T-helper 2 cell treated with Interferon-gamma antibody and Interleukin-4, amounts not matched to agents 100 ng/mL and 5 ng/mL, for 36 hours (primary cell): ENCODE measurements at regions not wholly inside any gene's neighbourhood (a gene's known extent, or its start where the extent isn't known, plus 50 kb on each side); places are given as distances from the start of the nearest gene placed in this dataset.
"Not testable (repeated sequence)": the region's sequence is repeated elsewhere in the genome, so short reads cannot be mapped to it uniquely, and the experiment has no call there.

Source experiments
- intact Hi-C: fragments of 100-400 bp; cut with micrococcal nuclease; formaldehyde crosslinking; loops from one replicate; pipeline ENCODE4 v1.15.1; 2023

DNA sequence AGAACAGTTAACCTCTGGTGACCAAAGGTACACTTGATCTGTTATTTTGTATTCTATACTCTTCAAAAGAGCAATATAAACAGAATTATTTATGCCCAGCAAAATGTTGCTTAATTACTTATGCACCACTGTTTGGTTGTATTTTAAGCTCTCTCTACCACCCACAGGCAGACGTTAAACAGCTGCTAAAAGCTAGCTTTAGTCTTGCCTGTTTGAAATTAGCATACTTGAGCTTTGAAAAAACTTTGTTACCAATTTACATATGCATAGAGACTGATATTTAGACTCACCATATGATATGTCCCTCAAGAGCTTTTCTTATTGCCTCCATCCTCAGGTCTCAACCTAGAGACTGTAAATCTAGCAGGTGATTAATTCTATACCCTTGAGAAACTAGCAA lies 426.9 kb downstream of the NR4A2 start:
- intact Hi-C loops: no loop called here

DNA sequence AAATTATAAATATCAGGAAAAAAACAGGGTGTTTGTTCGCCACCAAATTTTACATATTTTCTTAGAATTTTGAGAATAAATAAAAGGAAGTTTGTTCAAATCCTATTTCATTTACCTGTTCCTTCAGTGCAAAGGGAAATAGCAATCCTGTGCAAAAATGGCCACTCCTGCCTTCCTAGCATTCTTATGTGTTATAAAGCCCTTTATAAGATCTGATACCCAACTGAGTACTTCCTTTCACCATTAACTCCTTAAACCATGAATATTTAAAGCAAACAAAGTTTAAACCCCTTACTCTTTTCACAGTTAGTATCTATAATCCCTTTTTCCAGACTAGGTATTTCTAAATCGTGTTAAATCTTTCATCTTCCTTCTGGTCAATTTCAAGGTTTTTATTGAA lies 427.8 kb downstream of the NR4A2 start:
- intact Hi-C loops: no loop called here

DNA sequence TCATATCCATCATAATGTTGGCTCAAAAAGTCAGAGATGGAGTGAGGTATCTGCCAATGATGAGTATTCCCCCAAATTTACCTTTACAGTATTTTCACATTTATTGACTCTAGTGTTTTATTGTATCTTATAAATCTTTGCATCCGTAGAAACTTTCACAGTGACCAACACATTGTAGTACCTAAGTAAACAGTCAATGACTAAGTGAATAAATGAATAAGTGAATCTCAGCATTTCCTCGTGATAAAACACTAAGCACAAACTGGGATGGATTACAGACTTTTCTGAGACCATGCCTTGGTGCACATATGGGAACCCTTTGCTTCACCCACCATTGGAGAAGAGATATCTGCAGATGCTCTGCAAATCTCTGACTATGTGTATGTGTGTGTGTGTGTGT lies 429.9 kb downstream of the NR4A2 start:
- intact Hi-C loops: no loop called here

DNA sequence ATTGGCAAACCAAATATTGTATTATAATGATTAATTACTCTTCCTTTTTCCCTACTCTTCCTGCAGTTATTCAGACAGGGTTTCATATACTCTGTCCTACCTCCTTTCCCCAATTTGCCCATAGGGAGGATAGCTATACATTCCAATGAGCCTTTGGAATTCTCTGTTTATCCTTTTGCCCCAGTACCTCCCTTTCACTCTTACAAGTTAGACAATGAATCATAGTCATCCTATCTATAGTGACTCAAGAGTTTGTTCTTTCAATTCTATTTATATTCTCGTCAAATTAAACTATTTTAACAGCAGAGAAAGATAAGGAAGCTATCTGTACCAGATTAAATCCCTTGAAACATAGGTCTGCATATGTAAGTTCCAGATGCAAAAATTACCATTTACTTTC lies 437.5 kb downstream of the NR4A2 start:
- intact Hi-C loops: no loop called here

DNA sequence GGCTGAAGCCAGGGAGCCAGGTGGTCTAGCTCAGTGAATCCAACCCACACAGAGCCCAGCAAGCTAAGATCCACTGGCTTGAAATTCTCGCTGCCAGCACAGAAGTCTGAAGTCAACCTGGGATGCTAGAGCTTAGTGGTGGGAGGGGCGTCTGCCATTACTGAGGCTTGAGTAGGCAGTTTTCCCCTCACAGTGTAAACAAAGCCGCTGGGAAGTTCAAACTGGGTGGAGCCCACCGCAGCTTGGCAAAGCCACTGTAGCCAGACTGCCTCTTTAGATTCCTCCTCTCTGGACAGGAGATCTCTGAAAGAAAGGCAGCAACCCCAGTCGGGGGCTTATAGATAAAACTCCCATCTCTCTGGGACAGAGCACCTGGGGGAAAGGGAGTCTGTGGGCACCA lies 452.1 kb downstream of the NR4A2 start:
- intact Hi-C loops: not testable (repeated sequence)

DNA sequence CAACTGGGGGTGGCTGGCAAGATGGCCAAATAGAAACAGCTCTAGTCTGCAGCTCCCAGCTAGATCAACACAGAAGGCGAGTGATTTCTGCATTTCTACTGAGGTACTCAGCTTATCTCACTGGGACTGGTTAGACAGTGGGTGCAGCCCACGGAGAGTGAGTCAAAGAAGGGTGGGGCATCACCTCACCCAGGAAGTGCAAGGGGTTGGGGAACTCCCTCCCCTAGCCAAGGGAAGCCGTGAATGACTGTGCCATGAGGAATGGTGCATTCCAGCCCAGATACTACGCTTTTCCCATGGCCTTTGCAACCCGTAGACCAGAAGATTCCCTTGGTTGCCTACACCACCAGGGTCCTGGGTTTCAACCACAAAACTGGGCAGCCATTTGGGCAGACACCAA lies 452.6 kb downstream of the NR4A2 start:
- intact Hi-C loops: not testable (repeated sequence)

DNA sequence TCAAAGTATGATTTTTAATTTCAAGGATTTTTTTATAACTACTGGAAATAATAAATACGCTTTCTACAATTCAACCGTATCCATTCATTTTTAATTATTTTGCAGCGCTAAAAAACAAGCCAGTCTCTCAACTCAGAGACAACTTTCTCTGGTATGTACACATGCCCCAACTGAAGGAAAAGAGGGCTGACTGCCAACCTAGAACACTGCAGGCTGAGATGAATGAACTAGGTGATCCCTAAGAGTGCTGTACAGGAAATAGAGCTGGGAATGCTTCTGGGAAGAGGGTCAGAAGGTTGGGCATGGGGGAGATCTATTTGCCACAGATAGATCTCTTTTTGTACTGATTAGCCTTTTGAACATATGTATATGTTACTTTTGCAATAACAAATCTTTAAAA lies 460.1 kb downstream of the NR4A2 start:
- intact Hi-C loops: no loop called here

DNA sequence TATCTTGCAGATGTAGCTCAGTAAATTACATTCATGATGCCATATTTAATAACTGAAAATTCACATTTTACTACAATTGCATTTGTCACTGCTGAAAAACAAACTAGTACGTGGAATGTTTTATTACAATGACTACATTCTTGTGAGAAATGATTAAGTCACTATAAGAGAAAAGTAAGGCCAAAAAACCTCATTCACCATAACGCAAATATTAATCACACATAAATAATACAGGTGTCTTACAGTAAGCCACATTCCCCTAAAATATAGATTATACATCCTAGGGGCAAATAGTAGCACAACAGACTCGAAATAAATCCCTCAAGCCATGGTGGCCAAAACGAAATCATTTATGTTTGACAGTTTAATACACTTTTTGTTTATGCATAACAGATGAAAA lies 460.6 kb downstream of the NR4A2 start:
- intact Hi-C loops: no loop called here

DNA sequence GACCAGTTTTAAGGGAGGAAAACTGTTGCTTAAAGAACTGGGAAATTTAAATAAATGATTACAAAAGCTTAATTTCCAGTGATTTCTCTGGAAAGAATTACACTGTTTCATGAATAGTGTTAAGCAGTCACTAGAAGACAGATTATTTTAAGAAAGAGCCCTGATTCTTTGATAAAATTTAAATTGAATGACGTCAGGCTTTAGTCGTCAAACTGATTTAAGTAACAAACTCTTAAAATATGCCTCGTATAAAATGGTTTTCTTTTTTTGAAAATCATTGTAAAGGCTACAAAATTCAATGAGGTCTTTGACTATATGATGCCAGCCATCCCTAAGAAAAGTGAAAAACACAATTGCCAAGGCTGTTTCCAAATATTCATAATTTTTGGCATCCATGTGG lies 465.0 kb downstream of the NR4A2 start:
- intact Hi-C loops: no loop called here

DNA sequence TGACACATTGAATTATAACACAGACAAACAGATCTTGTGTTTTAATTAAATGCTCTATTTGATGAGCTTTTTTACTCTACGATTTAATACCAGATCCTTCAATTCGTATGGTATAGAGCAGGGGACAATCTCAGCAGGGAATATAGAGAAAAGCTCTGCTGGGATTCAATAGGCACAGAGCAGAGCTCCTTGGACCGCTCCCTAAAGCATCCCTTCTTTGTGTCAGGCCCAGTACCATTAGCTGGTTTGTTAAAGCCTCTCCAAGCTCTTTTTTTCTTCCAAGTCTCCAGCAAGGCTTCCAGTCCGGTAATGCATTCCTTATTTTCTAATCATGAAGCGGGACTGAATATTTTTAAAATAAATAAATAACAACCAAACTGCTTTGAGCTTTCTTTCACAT lies 466.0 kb downstream of the NR4A2 start:
- intact Hi-C loops: no loop called here

DNA sequence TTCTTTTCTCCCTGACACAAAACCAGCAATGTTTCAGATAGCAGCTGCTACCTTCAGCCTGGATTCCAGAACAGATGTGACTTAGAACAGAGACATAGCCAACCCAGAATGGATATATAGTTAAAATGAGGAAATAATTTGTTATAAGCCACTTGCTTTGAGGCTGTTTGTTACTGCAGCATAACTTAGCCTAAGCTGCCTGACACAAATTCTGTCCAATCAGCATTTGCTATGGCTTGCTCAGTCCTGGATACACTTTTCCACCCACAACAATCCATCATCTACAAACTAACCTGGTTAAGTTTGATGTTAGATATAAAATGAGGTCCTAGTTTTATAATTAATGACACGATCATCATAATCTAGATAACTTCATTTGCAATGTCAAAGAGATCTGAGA lies 480.4 kb downstream of the NR4A2 start:
- intact Hi-C loops: no loop called here

DNA sequence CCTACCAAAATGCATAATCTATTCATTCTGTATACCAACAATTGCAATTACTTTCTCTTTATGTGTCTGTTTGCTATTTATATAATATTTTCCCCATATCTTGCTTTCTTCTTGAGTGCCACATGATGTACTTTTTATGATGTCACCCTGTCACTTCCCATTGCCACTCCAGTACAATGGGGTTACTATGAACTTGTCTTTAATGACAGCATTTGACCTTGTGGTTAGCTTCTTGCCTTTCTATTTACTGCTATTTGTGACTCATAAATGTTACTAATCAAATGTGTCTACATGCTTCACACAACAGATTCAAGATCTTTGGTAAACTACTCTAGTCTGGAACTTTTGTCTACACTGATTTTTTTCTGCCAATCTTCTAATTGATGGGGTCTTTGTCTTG lies 486.3 kb downstream of the NR4A2 start:
- intact Hi-C loops: no loop called here

DNA sequence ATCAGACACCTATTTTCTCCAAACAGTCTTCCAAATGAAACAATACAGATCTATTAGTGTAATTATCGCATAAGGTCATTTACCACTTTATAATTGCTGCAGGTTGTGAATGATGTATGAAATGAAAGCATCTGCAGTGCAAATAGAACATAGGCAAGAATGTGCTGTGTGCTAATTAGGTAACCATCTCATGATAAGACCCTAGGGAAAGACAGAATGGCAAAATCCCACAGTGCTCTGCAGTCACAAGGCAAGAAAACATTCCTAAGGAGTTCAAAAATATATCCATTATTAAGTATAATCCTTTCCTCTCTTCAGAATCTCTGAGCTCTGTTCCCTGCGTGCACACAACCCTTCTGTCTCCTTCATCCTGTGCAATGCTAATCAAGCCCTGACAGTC lies 488.1 kb downstream of the NR4A2 start:
- intact Hi-C loops: no loop called here

DNA sequence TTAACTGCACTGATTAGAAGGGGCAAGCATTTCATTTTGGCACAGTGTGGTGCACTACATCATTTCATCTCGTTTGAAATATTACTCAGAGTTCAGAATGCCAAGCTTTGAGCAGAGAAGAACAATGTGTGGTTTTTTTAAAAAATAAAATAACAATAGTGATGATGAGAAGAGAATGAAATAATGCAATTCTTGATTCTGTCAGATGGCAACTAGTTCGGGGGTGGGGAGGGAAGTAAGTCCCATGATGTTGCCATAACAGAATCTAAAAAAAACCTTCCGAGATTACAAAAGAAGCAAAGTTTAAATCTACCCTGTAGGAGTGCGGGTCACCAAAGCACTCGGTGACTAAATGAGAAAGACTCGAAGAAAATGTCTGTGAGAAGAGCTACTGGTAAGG lies 490.4 kb downstream of the NR4A2 start:
- intact Hi-C loops: no loop called here

DNA sequence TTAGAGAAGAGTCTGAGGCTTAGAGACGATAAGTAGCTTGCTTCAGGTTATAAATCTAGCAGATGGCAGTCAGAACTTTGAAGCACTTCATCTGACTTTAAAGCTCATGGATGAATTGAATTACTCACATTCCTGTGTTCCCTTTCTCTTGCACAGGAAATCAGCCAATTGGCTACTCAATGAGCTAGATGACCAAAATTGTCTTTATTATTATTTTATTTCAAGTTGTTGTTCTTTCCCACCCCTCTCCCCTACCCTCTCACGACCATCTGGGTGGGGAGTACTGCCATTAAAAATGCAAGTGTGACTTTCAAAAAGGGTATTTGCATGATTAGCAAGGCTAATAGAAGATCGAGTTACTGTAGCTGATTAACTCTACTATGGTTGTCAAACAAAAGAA lies 491.1 kb downstream of the NR4A2 start:
- intact Hi-C loops: no loop called here

DNA sequence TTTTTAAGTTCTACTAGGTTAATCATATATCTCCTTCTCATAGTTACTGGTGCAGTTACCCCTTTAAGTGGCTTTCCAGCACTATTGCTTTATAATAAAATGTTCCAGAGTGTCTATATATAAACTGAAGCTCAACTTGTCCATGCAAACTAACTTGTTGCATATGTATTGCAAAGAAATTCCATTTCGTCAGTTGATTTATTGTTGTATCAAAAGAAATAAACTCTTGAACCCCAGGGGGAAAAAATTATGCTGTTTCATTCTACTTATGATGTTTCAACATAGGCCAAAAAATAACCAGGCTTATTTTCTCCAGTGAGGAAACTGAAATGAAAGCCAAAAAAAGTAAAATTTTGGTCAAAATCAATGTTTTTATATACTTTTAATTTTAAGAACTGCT lies 491.9 kb downstream of the NR4A2 start:
- intact Hi-C loops: no loop called here

DNA sequence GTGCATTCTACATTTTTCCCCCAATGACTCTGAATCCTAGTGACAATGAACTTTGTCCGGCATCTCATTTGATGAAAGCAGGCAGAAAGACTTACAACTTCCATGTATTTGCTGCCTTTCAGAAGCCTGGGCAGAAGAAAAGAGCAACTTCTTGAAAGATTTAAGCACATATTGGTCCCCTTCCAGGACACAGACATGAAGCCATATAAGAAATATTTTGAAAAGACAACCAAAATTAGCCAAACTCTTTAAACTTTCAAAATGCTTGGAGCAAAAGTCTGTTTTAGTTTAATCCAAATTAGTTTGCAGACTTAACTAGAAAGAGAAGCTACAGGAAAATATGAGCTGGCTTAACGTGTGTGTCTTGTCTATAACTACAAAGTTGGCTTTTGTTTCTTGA lies 492.5 kb downstream of the NR4A2 start:
- intact Hi-C loops: no loop called here

DNA sequence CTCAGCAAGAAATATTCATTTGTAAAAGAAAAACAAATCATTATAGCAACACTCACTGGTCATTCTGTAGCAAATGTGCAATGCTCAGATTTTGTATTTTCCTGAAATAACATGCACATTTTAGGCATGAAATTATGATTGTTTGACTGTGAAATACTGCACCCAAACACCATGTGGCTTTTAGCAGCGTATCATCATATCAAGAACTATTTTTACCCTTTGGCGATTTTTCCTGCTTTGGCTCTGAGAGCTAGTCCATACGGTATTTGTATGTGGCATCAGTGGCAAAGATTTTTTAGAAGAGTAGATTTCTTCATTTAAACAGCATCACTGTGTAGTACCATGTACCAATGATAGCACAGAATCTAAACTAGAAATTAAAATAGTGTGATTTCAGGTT lies 493.1 kb downstream of the NR4A2 start:
- intact Hi-C loops: no loop called here

DNA sequence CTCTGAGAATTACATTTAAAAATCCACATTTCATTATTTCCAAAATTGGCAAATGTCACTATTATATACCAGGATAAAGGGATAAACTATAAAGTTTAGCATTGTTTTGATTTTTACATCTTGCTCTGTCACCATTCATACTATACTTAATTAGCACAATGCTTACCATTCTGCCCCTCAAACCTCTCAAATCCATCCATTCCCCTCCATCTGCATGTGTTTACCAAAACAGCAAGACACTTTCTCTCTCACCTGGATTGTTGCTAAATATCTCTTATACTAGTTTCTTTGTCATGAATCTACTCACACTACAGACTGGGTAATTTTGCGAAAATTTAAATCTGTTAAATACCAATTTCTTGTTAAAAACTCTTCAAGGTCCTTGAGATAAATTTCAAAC lies 496.1 kb downstream of the NR4A2 start:
- intact Hi-C loops: no loop called here

DNA sequence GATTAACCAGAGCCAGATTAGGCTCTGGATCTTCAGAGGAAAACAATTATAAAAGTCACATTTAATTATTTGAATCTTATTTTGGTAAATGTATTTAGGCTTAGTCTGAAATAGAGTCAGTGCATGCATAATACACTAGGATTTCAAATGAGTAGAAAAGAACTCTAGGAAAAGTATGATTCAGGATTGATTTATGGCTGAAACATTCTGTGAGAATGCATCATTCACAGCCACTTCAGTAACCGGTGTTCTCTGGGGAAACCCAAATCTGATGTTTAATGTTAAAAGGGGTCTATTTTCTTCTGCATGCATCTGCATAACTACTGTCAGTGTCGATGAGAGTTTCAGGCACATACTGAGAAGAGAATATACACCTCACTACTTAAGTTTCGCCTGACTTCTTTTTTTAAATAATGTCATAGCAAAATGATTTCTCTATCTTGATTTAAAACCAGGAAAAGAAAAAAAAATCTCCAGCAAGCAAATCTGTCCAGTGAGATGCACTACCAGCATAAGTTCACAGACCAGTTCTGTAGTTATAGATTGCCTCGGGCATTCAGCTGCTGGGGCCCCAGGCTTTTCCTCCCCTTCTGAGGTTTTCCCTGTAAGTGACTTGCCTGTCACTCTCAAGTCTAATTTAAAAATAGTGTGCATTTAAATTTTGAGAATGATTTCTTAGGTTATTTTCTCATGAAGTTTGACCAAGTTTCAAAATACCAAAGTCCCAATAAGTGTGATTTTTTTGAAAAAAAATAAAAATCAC lies 501.5 kb downstream of the NR4A2 start:
- intact Hi-C loops: no loop called here

DNA sequence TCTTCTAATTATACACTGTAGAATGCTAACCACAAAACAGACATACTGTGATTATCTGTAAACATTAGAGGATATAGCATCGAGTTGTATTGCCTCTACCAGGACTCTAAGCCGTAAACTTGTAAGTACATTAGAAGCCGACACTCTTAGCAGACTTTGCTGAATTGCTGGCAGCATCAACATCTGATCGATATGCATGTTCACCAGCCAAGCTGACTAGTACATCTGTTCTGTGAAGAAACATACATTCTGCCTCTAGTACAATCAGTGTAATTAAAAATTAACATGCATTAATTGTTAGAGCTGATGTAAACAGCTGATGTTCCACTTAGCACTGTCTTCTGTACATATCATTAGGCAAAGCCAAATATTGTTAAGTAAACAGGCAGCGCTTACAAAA lies 502.2 kb downstream of the NR4A2 start:
- intact Hi-C loops: no loop called here

DNA sequence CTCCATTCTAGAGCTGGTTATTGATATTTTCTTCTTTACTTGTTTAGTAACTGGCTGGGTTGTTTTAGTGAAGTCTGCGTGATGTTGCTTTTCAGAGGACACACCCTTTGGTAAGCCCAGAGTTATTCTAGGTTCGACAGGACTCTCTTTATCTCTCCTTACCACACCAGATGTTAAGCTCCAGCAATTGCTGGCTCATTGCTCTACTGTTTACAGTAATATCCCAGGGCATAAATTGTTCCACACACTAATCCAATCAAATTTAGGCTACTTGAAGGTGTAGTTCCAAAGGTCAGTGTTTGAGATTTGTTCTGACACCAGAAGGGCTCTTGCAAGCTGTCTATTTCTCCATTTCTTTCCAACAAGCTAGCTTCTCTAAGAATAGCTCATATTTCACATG lies 506.6 kb downstream of the NR4A2 start:
- intact Hi-C loops: no loop called here

DNA sequence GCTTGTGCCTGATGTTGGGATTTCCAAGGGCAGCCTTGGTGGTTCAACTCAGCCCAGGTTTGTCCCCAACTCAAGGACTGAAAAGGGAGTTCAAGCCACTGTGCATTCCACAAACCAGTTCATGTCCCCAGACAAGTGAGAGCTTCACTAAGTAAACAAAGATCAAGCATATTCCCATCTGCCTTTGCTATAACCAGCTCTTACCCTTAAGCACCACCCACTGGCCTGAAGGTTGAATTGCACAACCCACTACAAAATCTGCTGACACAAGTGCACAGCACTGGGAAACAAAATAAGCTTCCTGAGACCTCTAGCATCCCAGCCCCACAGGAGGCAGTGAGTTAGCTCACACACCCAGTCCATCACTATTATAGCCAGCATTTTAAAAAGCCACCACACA lies 516.7 kb downstream of the NR4A2 start:
- intact Hi-C loops: loop anchor here (5.0 kb wide), 1 partner anchor 439 kb away; no protein-coding TSS in a partner anchor

DNA sequence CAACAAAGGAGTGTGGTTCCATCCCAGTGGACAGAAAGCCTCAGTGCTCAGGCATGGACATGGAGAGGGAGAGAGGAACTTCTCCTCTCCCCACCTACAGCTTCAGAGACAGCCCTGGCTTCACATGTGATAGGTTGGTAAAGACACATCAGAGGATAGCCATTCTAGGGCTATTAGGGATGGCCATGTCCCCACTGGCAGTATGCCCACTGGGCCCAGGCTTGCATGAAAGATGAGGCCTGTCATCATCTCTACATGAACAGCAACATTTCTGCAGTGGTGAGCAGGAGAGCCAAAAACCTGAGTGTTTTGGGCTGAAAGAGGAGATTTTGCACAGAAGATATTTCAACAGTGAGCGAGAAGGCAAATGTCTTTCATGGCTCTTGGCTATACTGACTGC lies 517.2 kb downstream of the NR4A2 start:
- intact Hi-C loops: loop anchor here (5.0 kb wide), 1 partner anchor 438 kb away; no protein-coding TSS in a partner anchor
